ENCODE measurements at regions not wholly inside any gene's neighbourhood (a gene's known extent, or its start where the extent isn't known, plus 50 kb on each side); places are given as distances from the start of the nearest gene placed in this dataset.

- DNase-seq (ENCODE audit: insufficient read length, low spot score): no peak
- no peak for FAIRE-seq
Observed at GRCh38 chr22:25365491-25366261, 146.2 kb downstream of the CRYBB2 start.

- no peak for FAIRE-seq
- no peak for DNase-seq (ENCODE audit: insufficient read length, low spot score)
Observed at GRCh38 chr22:25366408-25366807, 147.0 kb downstream of the CRYBB2 start.

GRCh38 chr22:25366876-25367466, 147.5 kb downstream of the CRYBB2 start:
- no peak for FAIRE-seq
- no peak for DNase-seq (ENCODE audit: insufficient read length, low spot score)

- FAIRE-seq (no peak), DNase-seq (ENCODE audit: insufficient read length, low spot score) (no peak)
Observed at GRCh38 chr22:25367756-25368155, 148.3 kb downstream of the CRYBB2 start.

GRCh38 chr22:25368271-25368670, 148.8 kb downstream of the CRYBB2 start:
- DNase-seq (ENCODE audit: insufficient read length, low spot score) (no peak), FAIRE-seq (no peak)

- DNase-seq (ENCODE audit: insufficient read length, low spot score): no peak
- FAIRE-seq: no peak
Observed at GRCh38 chr22:25369041-25369440, 149.6 kb downstream of the CRYBB2 start.

- no peak for DNase-seq (ENCODE audit: insufficient read length, low spot score)
- no peak for FAIRE-seq
Observed at GRCh38 chr22:25370322-25370721, 150.9 kb downstream of the CRYBB2 start.

- DNase-seq (ENCODE audit: insufficient read length, low spot score): no peak
- no peak for FAIRE-seq
Observed at GRCh38 chr22:25372000-25372595, 152.7 kb downstream of the CRYBB2 start.

GRCh38 chr22:25373961-25374360, 154.5 kb downstream of the CRYBB2 start:
- no peak for DNase-seq (ENCODE audit: insufficient read length, low spot score)
- FAIRE-seq: no peak

- FAIRE-seq (no peak), DNase-seq (ENCODE audit: insufficient read length, low spot score) (no peak)
Observed at GRCh38 chr22:25374869-25375268, 155.4 kb downstream of the CRYBB2 start.

- FAIRE-seq: no peak
Observed at GRCh38 chr22:25375683-25376082, 156.2 kb downstream of the CRYBB2 start.

GRCh38 chr22:25377699-25378098, 158.3 kb downstream of the CRYBB2 start:
- no peak for FAIRE-seq

More at GRCh38 chr22:25375683-25376082, 156.2 kb downstream of the CRYBB2 start:
- no peak for DNase-seq (ENCODE audit: insufficient read length, low spot score)

GRCh38 chr22:25380122-25380747, 160.8 kb downstream of the CRYBB2 start:
- DNase-seq (ENCODE audit: insufficient read length, low spot score): no peak
- no peak for FAIRE-seq

More at GRCh38 chr22:25377699-25378098, 158.3 kb downstream of the CRYBB2 start:
- DNase-seq (ENCODE audit: insufficient read length, low spot score): no peak

GRCh38 chr22:25382762-25383161, 163.3 kb downstream of the CRYBB2 start:
- FAIRE-seq (no peak), DNase-seq (ENCODE audit: insufficient read length, low spot score) (no peak)

GRCh38 chr22:25383278-25383820, 163.9 kb downstream of the CRYBB2 start:
- FAIRE-seq (no peak), DNase-seq (ENCODE audit: insufficient read length, low spot score) (no peak)

GRCh38 chr22:25383892-25384291, 164.5 kb downstream of the CRYBB2 start:
- DNase-seq (ENCODE audit: insufficient read length, low spot score) (no peak), FAIRE-seq (no peak)

- FAIRE-seq (no peak), DNase-seq (ENCODE audit: insufficient read length, low spot score) (no peak)
Observed at GRCh38 chr22:25386538-25386884, 167.1 kb downstream of the CRYBB2 start.

- DNase-seq (ENCODE audit: insufficient read length, low spot score): no peak
- FAIRE-seq: no peak
Observed at GRCh38 chr22:25388415-25388814, 169.0 kb downstream of the CRYBB2 start.

GRCh38 chr22:25388866-25389540, 169.6 kb downstream of the CRYBB2 start:
- FAIRE-seq: peak; percentile 80
- no peak for DNase-seq (ENCODE audit: insufficient read length, low spot score)

- FAIRE-seq (no peak), DNase-seq (ENCODE audit: insufficient read length, low spot score) (no peak)
Observed at GRCh38 chr22:25389541-25389919, 170.1 kb downstream of the CRYBB2 start.

Data from GM19239 (cell line).